Thyroid gland (tissue), 4 donors: ENCODE measurements at regions not wholly inside any gene's neighbourhood (a gene's known extent, or its start where the extent isn't known, plus 50 kb on each side); places are given as distances from the start of the nearest gene placed in this dataset.

ENCODE experiments used
- DNase-seq, 2 donors: peaks; one replicate each; pipeline ENCODE4 v3.0.0-alpha.2; 2019
- H3K27ac ChIP-seq, 3 donors: fragments of 200-600 bp; sonication (generic); 1 replicate in 2 of 3; 2 replicates in 1 of 3; pipeline ENCODE4 v1.5.1; 2016 to 2019; ENCODE audit warnings: mild to moderate bottlenecking in 1 of 3, moderate library complexity in 1 of 3
- H3K27me3 ChIP-seq: fragments of 200-600 bp; sonication (generic); one replicate; pipeline ENCODE4 v1.5.1; 2019
- H3K36me3 ChIP-seq, 2 donors: fragments of 200-600 bp; sonication (generic); one replicate each; pipeline ENCODE4 v1.5.1; 2016 to 2019
- H3K4me1 ChIP-seq, 2 donors: fragments of 200-600 bp; sonication (generic); one replicate each; pipeline ENCODE4 v1.5.1; 2017 to 2019
- H3K4me3 ChIP-seq, 3 donors: fragments of 200-600 bp; sonication (generic); replicated peaks in 1 of 3; 1 replicate in 2 of 3; 2 replicates in 1 of 3; pipeline ENCODE4 v1.5.1; 2016; ENCODE audit warnings: mild to moderate bottlenecking in 1 of 3
- H3K9me3 ChIP-seq: fragments of 200-600 bp; sonication (generic); one replicate; pipeline ENCODE4 v1.5.1; 2017
- CTCF ChIP-seq, 6 experiments: fragments of 200-600 bp in 3 of 6; fragments of 450-650 bp in 3 of 6; sonication (generic) in 3 of 6; IDR thresholded peaks; one replicate each; pipeline ENCODE4 v1.5.1; 2016 to 2019; ENCODE audit warnings: antibody characterized with exemption in 6 of 6, mild to moderate bottlenecking in 2 of 6, inconsistent platforms in 1 of 6, moderate library complexity in 1 of 6
- POLR2A ChIP-seq, 2 donors: fragments of 450-650 bp; IDR thresholded peaks; one replicate each; pipeline ENCODE4 v1.6.1; 2017; ENCODE audit warnings: antibody characterized with exemption in 2 of 2, mild to moderate bottlenecking in 2 of 2, moderate library complexity in 1 of 2
- WGBS, 2 donors: methylation state at CpG; one replicate each; pipeline ENCODE4 v1.1.5; 2017; 5-methylcytosine and 5-hydroxymethylcytosine counted together
- intact Hi-C: fragments of 100-400 bp; cut with DNase I; formaldehyde crosslinking; loops from one replicate; pipeline ENCODE4 v1.15.1; 2023

- no peak for DNase-seq
- no peak for TF ChIP-seq POLR2A (IDR thresholded peaks at IDR 0.05)
- TF ChIP-seq CTCF (IDR thresholded peaks at IDR 0.05): no peak
- intact Hi-C loops: no loop called here
- Histone ChIP-seq H3K27me3 (no peaks in the 10 kb centered on the region), H3K9me3 (no peaks in the 10 kb centered on the region), H3K27ac (no peak overlapping the region), H3K4me1 (peaks cover 11 to 13% of the 10 kb centered on the region in 2 donors), H3K36me3 (no peaks in the 10 kb centered on the region), H3K4me3 (no peak overlapping the region)
- WGBS, 2 donors: 86 to 92% methylated on average over 22 of the region's 22 CpGs
Measured at GRCh38 chr10:43819464-43820230, 171.0 kb upstream of the ZNF32 start.

- WGBS, 2 donors: 89 to 94% methylated on average over 4 of the region's 4 CpGs
- no peak for DNase-seq
- intact Hi-C loops: no loop called here
- H3K27ac ChIP-seq: no peak overlapping the region
- no peak overlapping the region for H3K4me3 ChIP-seq
- H3K27me3 ChIP-seq: no peaks in the 10 kb centered on the region
- no peaks in the 10 kb centered on the region for H3K36me3 ChIP-seq
- TF ChIP-seq CTCF (IDR thresholded peaks at IDR 0.05) (no peak), POLR2A (IDR thresholded peaks at IDR 0.05) (no peak)
- peaks cover 10 to 12% of the 10 kb centered on the region in 2 donors for H3K4me1 ChIP-seq
- no peaks in the 10 kb centered on the region for H3K9me3 ChIP-seq
Measured at GRCh38 chr10:43818687-43819086, 170.0 kb upstream of the ZNF32 start.

GRCh38 chr10:43817368-43817767 is 168.7 kb upstream of the ZNF32 start:
- H3K27me3 ChIP-seq: no peaks in the 10 kb centered on the region
- H3K4me1 ChIP-seq: no peaks in the 10 kb centered on the region
- WGBS, 2 donors: 92 to 94% methylated on average over 4 of the region's 4 CpGs
- no peaks in the 10 kb centered on the region for H3K36me3 ChIP-seq
- TF ChIP-seq POLR2A (IDR thresholded peaks at IDR 0.05) (no peak), CTCF (IDR thresholded peaks at IDR 0.05) (no peak)
- intact Hi-C loops: no loop called here
- DNase-seq: no peak
- H3K9me3 ChIP-seq: no peaks in the 10 kb centered on the region
- H3K4me3 ChIP-seq: no peak overlapping the region
- no peak overlapping the region for H3K27ac ChIP-seq

- no peak for DNase-seq
- WGBS, 2 donors: 59 to 61% methylated on average over 10 of the region's 10 CpGs
- Histone ChIP-seq H3K27me3 (no peaks in the 10 kb centered on the region), H3K4me3 (no peak overlapping the region), H3K36me3 (no peaks in the 10 kb centered on the region), H3K4me1 (no peaks in the 10 kb centered on the region), H3K9me3 (no peaks in the 10 kb centered on the region), H3K27ac (no peak overlapping the region)
- no peak for TF ChIP-seq CTCF (IDR thresholded peaks at IDR 0.05)
- TF ChIP-seq POLR2A (IDR thresholded peaks at IDR 0.05): no peak
- intact Hi-C loops: no loop called here
Measured at GRCh38 chr10:43816351-43817321, 168.0 kb upstream of the ZNF32 start.
